HepG2 (cell line): ENCODE measurements at regions not wholly inside any gene's neighbourhood (a gene's known extent, or its start where the extent isn't known, plus 50 kb on each side); places are given as distances from the start of the nearest gene placed in this dataset.

Source experiments
- CENPT ChIP-seq: sonication (generic); formaldehyde crosslinking; IDR thresholded peaks from 2 replicates; pipeline ENCODE4 v1.8.0; 2022; ENCODE audit warnings: low read depth, mild to moderate bottlenecking, moderate library complexity, missing genetic modification reagents
- CHCHD3 ChIP-seq: sonication (generic); formaldehyde crosslinking; IDR thresholded peaks from 2 replicates; pipeline ENCODE4 v1.8.0; 2022; ENCODE audit warnings: mild to moderate bottlenecking, missing genetic modification reagents, moderate library complexity
- EP300 ChIP-seq, 3 experiments: sonication (generic) in 1 of 3; formaldehyde crosslinking in 1 of 3; IDR thresholded peaks; 2 replicates each; pipeline versions ENCODE4 v1.5.1 to v1.6.1; 2011 to 2020; ENCODE audit warnings: low read depth in 2 of 3, low read length in 2 of 3, borderline replicate concordance in 1 of 3, improper control_type of control experiment in 1 of 3, mild to moderate bottlenecking in 1 of 3, missing genetic modification reagents in 1 of 3, moderate library complexity in 1 of 3
- FOXJ3 ChIP-seq: sonication (generic); formaldehyde crosslinking; IDR thresholded peaks from 2 replicates; pipeline ENCODE4 v1.4.0; 2020; ENCODE audit warnings: missing genetic modification reagents, mild to moderate bottlenecking, borderline replicate concordance
- HDAC1 ChIP-seq: sonication (generic); formaldehyde crosslinking; IDR thresholded peaks from 2 replicates; pipeline ENCODE4 v1.5.1; 2020; ENCODE audit warnings: mild to moderate bottlenecking, missing genetic modification reagents
- HES4 ChIP-seq: sonication (generic); formaldehyde crosslinking; IDR thresholded peaks from 2 replicates; pipeline ENCODE4 v1.9.0; 2021; ENCODE audit warnings: mild to moderate bottlenecking, missing genetic modification reagents, borderline replicate concordance
- JUND ChIP-seq: sonication (generic); formaldehyde crosslinking; IDR thresholded peaks from 2 replicates; pipeline ENCODE4 v1.8.0; 2022; ENCODE audit warnings: mild to moderate bottlenecking, missing genetic modification reagents
- MYPOP ChIP-seq: sonication (generic); formaldehyde crosslinking; IDR thresholded peaks from 2 replicates; pipeline ENCODE4 v1.8.1; 2023; ENCODE audit warnings: mild to moderate bottlenecking, moderate library complexity, missing genetic modification reagents
- SIN3A ChIP-seq: IDR thresholded peaks from 2 replicates; pipeline ENCODE4 v1.6.1; 2011; ENCODE audit warnings: low read depth, mild to moderate bottlenecking, control low read depth, low read length, borderline replicate concordance
- SIX4 ChIP-seq: sonication (generic); formaldehyde crosslinking; IDR thresholded peaks from 2 replicates; pipeline ENCODE4 v1.4.0; 2020; ENCODE audit warnings: missing genetic modification reagents
- SRSF4 ChIP-seq: fragments of 200-400 bp; formaldehyde crosslinking; IDR thresholded peaks from one replicate; pipeline ENCODE4 v1.6.1; 2018; ENCODE audit warnings: mild to moderate bottlenecking, low read depth, low read length, moderate library complexity; ENCODE audit not compliant: poor library complexity, severe bottlenecking
- STAG1 ChIP-seq: sonication (generic); formaldehyde crosslinking; IDR thresholded peaks from 2 replicates; pipeline ENCODE4 v1.4.0; 2020; ENCODE audit warnings: missing genetic modification reagents
- TEAD3 ChIP-seq: optimal IDR thresholded peaks from 2 replicates; pipeline ENCODE3; 2016; ENCODE audit warnings: borderline replicate concordance
- TFAP4 ChIP-seq: sonication (generic); IDR thresholded peaks from 2 replicates; pipeline ENCODE4 v1.6.1; 2016; ENCODE audit warnings: low read depth, borderline replicate concordance
- THAP7 ChIP-seq: sonication (generic); formaldehyde crosslinking; IDR thresholded peaks from 2 replicates; pipeline ENCODE4 v1.8.1; 2023; ENCODE audit warnings: mild to moderate bottlenecking, missing genetic modification reagents
- ZBTB20 ChIP-seq: sonication (generic); formaldehyde crosslinking; IDR thresholded peaks from 2 replicates; pipeline ENCODE4 v1.8.1; 2023; ENCODE audit warnings: missing genetic modification reagents, low read depth, mild to moderate bottlenecking, borderline replicate concordance
- ZMAT5 ChIP-seq: sonication (generic); formaldehyde crosslinking; IDR thresholded peaks from 2 replicates; pipeline ENCODE4 v1.5.0; 2020; ENCODE audit warnings: mild to moderate bottlenecking, low read depth, missing genetic modification reagents, borderline replicate concordance
- ZNF121 ChIP-seq: sonication (generic); formaldehyde crosslinking; IDR thresholded peaks from 2 replicates; pipeline ENCODE4 v1.5.0; 2020; ENCODE audit warnings: mild to moderate bottlenecking, missing genetic modification reagents
- ZNF296 ChIP-seq: sonication (generic); formaldehyde crosslinking; conservative IDR thresholded peaks from 2 replicates; pipeline ENCODE4 v1.5.0; 2020; ENCODE audit warnings: mild to moderate bottlenecking, missing genetic modification reagents
- TF ChIP-seq, protein P1 (sequence below): sonication (generic); formaldehyde crosslinking; conservative IDR thresholded peaks from 2 replicates; pipeline ENCODE4 v1.8.0; 2022; ENCODE audit warnings: low read depth, missing genetic modification reagents
- TF ChIP-seq, protein P2 (sequence below): sonication (generic); formaldehyde crosslinking; IDR thresholded peaks from 2 replicates; pipeline ENCODE4 v1.4.0; 2020; ENCODE audit warnings: low read depth, mild to moderate bottlenecking, missing genetic modification reagents

- TF ChIP-seq THAP7 (no peak), STAG1 (CRISPR knock-in tag) (peak; percentile 93), FOXJ3 (CRISPR knock-in tag) (peak; percentile 22; the same call in 1 of the 2 replicates), HDAC1 (CRISPR knock-in tag) (no peak), EP300 (IDR thresholded peaks at IDR 0.05; ENCODE audit: low read depth in 2 of 2, low read length in 2 of 2) (no peak), EP300 (CRISPR knock-in tag; IDR thresholded peaks at IDR 0.05; ENCODE audit: borderline replicate concordance) (no peak), TFAP4 (no peak), SRSF4 (no peak), MYPOP (CRISPR knock-in tag) (no peak), TEAD3 (CRISPR knock-in tag) (peak; percentile 17), HES4 (CRISPR knock-in tag) (no peak), ZMAT5 (CRISPR knock-in tag) (no peak), ZNF121 (CRISPR knock-in tag) (no peak), CHCHD3 (CRISPR knock-in tag) (no peak), SIX4 (CRISPR knock-in tag) (no peak), ZNF296 (CRISPR knock-in tag) (no peak), SIN3A (no peak), JUND (CRISPR knock-in tag) (no peak), ZBTB20 (CRISPR knock-in tag) (no peak), CENPT (CRISPR knock-in tag) (no peak)
- TF ChIP-seq, protein P1, sequence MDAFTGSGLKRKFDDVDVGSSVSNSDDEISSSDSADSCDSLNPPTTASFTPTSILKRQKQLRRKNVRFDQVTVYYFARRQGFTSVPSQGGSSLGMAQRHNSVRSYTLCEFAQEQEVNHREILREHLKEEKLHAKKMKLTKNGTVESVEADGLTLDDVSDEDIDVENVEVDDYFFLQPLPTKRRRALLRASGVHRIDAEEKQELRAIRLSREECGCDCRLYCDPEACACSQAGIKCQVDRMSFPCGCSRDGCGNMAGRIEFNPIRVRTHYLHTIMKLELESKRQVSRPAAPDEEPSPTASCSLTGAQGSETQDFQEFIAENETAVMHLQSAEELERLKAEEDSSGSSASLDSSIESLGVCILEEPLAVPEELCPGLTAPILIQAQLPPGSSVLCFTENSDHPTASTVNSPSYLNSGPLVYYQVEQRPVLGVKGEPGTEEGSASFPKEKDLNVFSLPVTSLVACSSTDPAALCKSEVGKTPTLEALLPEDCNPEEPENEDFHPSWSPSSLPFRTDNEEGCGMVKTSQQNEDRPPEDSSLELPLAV (CRISPR knock-in tag): no peak
- TF ChIP-seq, protein P2, sequence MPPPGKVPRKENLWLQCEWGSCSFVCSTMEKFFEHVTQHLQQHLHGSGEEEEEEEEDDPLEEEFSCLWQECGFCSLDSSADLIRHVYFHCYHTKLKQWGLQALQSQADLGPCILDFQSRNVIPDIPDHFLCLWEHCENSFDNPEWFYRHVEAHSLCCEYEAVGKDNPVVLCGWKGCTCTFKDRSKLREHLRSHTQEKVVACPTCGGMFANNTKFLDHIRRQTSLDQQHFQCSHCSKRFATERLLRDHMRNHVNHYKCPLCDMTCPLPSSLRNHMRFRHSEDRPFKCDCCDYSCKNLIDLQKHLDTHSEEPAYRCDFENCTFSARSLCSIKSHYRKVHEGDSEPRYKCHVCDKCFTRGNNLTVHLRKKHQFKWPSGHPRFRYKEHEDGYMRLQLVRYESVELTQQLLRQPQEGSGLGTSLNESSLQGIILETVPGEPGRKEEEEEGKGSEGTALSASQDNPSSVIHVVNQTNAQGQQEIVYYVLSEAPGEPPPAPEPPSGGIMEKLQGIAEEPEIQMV (CRISPR knock-in tag): no peak
These were observed 156.7 kb downstream of the EVA1A start (continued) for GRCh38 chr2:75403991-75404428.
